ENCODE measurements at regions not wholly inside any gene's neighbourhood (a gene's known extent, or its start where the extent isn't known, plus 50 kb on each side); places are given as distances from the start of the nearest gene placed in this dataset.

DNA sequence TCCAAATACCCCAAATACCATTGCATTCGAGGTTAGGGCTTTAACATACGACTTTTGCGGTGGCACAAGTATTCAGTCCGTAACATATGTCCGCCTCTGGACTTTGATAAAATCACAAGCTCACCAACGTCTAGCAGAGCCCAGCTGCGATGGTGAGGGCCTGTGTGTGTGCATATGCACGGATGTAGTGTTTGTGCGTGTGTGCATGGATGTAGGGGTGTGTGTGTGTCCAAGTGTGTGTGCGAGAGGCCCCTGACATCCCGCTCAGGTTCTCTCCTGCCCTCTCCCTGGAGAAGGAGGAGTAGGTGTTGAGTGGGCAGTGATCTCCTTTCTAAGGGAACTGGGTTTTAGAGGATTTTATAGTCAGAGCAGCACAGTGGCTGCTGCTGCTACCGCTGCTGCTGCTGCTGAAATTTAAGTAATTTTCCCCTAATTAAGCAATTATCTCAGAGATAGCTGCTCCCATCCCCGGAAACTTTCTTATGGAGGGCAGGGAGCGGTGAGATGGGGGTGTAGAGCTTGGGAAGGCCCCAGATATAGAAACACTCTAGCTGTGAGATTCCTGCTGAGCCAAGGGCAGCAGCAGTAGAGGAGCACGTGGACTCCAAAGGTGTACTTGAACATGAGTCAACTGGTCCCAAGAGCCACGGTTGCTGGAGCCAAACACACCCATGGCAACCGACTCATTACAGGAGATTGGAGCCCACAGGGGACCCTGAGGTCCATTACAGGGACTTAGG is 121.7 kb upstream of the SDK2 start (continued):
- TF ChIP-seq, protein P1, sequence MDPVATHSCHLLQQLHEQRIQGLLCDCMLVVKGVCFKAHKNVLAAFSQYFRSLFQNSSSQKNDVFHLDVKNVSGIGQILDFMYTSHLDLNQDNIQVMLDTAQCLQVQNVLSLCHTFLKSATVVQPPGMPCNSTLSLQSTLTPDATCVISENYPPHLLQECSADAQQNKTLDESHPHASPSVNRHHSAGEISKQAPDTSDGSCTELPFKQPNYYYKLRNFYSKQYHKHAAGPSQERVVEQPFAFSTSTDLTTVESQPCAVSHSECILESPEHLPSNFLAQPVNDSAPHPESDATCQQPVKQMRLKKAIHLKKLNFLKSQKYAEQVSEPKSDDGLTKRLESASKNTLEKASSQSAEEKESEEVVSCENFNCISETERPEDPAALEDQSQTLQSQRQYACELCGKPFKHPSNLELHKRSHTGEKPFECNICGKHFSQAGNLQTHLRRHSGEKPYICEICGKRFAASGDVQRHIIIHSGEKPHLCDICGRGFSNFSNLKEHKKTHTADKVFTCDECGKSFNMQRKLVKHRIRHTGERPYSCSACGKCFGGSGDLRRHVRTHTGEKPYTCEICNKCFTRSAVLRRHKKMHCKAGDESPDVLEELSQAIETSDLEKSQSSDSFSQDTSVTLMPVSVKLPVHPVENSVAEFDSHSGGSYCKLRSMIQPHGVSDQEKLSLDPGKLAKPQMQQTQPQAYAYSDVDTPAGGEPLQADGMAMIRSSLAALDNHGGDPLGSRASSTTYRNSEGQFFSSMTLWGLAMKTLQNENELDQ (CRISPR knock-in tag; IDR thresholded peaks at IDR 0.05; ENCODE audit: borderline replicate concordance) = no peak
- TF ChIP-seq ARID1B (IDR thresholded peaks at IDR 0.05) = no peak
- no peak for TF ChIP-seq GABPA (tag; conservative IDR thresholded peaks at IDR 0.05; ENCODE audit: low read depth)
- TF ChIP-seq HCFC1 (IDR thresholded peaks at IDR 0.05; ENCODE audit: low read depth, low read length) = no peak
- no peak for TF ChIP-seq ZC3H11A (IDR thresholded peaks at IDR 0.05; ENCODE audit: low read depth, low read length)

DNA sequence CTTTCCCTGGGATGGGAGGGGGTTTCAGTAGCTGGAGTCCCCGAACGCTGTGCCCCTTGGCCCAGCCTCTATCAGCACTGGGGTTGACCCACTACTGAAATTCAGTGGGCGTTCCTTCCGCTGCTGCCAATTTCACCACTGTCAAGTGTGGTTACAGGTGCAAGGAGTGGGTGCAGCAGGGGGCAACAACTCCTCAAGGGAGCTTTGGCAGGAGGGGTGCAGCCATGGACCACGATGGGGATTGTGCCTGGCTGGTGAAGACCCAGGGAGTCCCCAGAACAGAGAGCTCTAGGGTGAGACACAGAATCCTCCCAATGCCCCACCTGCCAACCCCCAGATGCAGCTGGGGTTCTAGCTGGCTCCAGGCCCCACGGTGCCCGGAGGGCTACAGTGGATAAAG is 123.5 kb upstream of the SDK2 start:
- intact Hi-C loops (cut with micrococcal nuclease) (no loop called here), in situ Hi-C loops (cut with MboI) (no loop called here)
- H3K27ac ChIP-seq (ENCODE audit: extremely low read depth, low read depth, low read length) = no peak overlapping the region
- no peak overlapping the region for H2AFZ ChIP-seq (ENCODE audit: low read depth, low read length)
- H3K4me2 ChIP-seq (ENCODE audit: insufficient read depth, low read length) = no peak overlapping the region
- H3K79me2 ChIP-seq (ENCODE audit: control insufficient read depth, insufficient read depth, low read length) = no peaks in the 10 kb centered on the region
- DNase-seq (ENCODE audit: extremely low read depth in 1 of 4, low spot score in 3 of 4) (no peak), ATAC-seq (no peak), FAIRE-seq (no peak)
- ChIA-PET CTCF (ENCODE audit: low intra/inter-chr PET ratio) (no interaction called here), POLR2A (no interaction called here)
- no peaks in the 10 kb centered on the region for H3K9me3 ChIP-seq (replicated peaks; ENCODE audit: control insufficient read depth, insufficient read depth, low read depth, low read length)
- H4K20me1 ChIP-seq (replicated peaks; ENCODE audit: control insufficient read depth, insufficient read depth, low read length) = 0 out of 2 replicates have a peak, but pooled peaks cover 4% of the 10 kb centered on the region
- no peak overlapping the region for H3K4me3 ChIP-seq
- H3K9me1 ChIP-seq (ENCODE audit: control insufficient read depth, insufficient read depth, low read length) = no peaks in the 10 kb centered on the region
- TF ChIP-seq NR3C1 (CRISPR knock-in tag; IDR thresholded peaks at IDR 0.05) (no peak), DACH1 (IDR thresholded peaks at IDR 0.05; ENCODE audit: partially characterized antibody) (no peak), ZNF311 (CRISPR knock-in tag; IDR thresholded peaks at IDR 0.05) (no peak), SRSF7 (optimal IDR thresholded peaks at IDR 0.05; ENCODE audit: low read depth, low read length) (no peak), ZNF224 (CRISPR knock-in tag; IDR thresholded peaks at IDR 0.05) (no peak), FOXA1 (IDR thresholded peaks at IDR 0.05; ENCODE audit: borderline replicate concordance) (no peak), ZBTB8A (IDR thresholded peaks at IDR 0.05; ENCODE audit: partially characterized antibody) (no peak), RCOR1 (IDR thresholded peaks at IDR 0.05; ENCODE audit: borderline replicate concordance in 1 of 2, low read depth in 2 of 2, low read length in 2 of 2) (no peak), ATF7 (IDR thresholded peaks at IDR 0.05) (no peak), GATAD2A (IDR thresholded peaks at IDR 0.05) (no peak), NFIX (CRISPR knock-in tag; IDR thresholded peaks at IDR 0.05; ENCODE audit: low read depth) (no peak)
- TF ChIP-seq, protein P2, sequence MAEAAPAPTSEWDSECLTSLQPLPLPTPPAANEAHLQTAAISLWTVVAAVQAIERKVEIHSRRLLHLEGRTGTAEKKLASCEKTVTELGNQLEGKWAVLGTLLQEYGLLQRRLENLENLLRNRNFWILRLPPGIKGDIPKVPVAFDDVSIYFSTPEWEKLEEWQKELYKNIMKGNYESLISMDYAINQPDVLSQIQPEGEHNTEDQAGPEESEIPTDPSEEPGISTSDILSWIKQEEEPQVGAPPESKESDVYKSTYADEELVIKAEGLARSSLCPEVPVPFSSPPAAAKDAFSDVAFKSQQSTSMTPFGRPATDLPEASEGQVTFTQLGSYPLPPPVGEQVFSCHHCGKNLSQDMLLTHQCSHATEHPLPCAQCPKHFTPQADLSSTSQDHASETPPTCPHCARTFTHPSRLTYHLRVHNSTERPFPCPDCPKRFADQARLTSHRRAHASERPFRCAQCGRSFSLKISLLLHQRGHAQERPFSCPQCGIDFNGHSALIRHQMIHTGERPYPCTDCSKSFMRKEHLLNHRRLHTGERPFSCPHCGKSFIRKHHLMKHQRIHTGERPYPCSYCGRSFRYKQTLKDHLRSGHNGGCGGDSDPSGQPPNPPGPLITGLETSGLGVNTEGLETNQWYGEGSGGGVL (CRISPR knock-in tag; IDR thresholded peaks at IDR 0.05) = no peak
- peaks cover 0 to 5% of the 10 kb centered on the region in 2 experiments; a peak in 2 of 5 replicates for H3K4me1 ChIP-seq (replicated peaks in 1 of 2; ENCODE audit: control insufficient read depth in 2 of 2, insufficient read depth in 2 of 2, low read length in 2 of 2)
- H3K27me3 ChIP-seq (ENCODE audit: control insufficient read depth in 2 of 2, insufficient read depth in 2 of 2, low read length in 2 of 2) = peaks cover 3 to 17% of the 10 kb centered on the region in 2 experiments; a peak in 3 of 5 replicates
- H3K36me3 ChIP-seq (ENCODE audit: control insufficient read depth, insufficient read depth, low read length) = no peaks in the 10 kb centered on the region
- 5% methylated on average over 5 of the region's 7 CpGs for WGBS (ENCODE audit: insufficient coverage, low coverage, missing lambda C conversion rate)
- no TSS peak for BruUV-seq (replicated peaks)
- no peak overlapping the region for H3K9ac ChIP-seq (ENCODE audit: insufficient read depth in 1 of 2, low read depth in 2 of 2, low read length in 2 of 2)
